GM12892 (cell line): ENCODE measurements at regions not wholly inside any gene's neighbourhood (a gene's known extent, or its start where the extent isn't known, plus 50 kb on each side); places are given as distances from the start of the nearest gene placed in this dataset.

Experiments used
- DNase-seq: peaks from one replicate; pipeline ENCODE4 v3.0.0; 2011; ENCODE audit not compliant: insufficient read length
- FAIRE-seq: peaks from 2 replicates; lab custom pipeline; 2011; peaks lifted over from hg19 to GRCh38; lab: Jason Lieb, UNC
- POLR2A ChIP-seq: IDR thresholded peaks from 2 replicates; pipeline ENCODE4 v1.6.1; 2011; ENCODE audit warnings: low read depth, low read length, control low read depth
- POLR2AphosphoS5 ChIP-seq: IDR thresholded peaks from 2 replicates; pipeline ENCODE4 v1.6.1; 2011; ENCODE audit warnings: low read depth, low read length, control low read depth
- TAF1 ChIP-seq: IDR thresholded peaks from 2 replicates; pipeline ENCODE4 v1.6.1; 2011; ENCODE audit warnings: low read depth, mild to moderate bottlenecking, control low read depth, low read length, borderline replicate concordance

DNA sequence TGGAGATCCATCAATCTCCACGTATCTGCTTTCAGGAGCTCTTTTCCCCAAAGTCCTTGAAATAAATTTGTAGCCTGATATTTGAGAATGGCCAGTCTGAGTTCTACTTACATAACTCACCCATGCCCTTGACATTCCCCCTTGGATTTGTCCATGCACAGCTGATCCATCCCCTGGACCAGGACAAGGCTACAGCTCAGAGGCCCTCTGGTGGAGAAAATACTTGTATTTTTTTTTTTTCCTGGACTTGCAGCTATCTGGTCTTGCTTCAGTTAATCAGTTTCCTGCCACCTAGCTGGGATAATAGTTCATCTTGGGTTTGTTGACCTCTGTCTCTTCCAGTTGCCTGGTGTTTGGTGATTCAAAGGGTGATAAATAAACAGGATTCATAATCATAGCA lies 467.6 kb downstream of the DHX35 start:
- no peak for TF ChIP-seq POLR2AphosphoS5
- no peak for TF ChIP-seq TAF1
- no peak for TF ChIP-seq POLR2A
- DNase-seq = no peak

DNA sequence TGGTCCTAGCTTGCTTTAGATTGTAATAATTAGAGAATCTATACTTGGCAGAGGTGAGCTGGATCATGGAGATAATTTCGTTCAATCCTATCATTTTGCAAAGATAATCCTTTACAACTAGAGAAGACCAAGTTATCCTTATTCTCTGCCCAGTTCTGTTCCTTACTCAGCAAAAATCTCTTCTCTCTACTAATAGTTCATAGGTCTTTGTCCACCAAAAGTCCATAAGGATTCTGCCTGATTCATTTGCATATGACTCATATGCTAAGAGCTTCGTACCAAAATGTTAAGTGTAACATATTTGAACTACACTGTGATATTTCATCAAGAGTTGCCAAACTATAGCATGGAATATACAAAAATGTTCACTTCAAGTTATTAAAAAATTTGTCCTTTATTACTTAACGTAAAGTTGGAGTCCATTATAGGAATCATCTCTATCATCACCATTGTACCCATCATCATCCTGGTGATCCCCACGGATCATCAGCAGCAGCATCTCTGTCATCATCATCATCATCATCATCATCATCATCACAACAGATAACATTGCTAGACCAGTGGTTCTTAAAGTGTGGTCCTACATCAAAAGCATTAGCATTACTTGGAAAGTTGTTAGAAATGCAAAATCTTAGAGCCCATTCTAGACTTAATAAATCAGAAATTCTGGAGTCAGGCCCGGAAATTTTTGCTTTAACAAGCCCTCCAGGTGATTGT lies 463.0 kb downstream of the DHX35 start:
- DNase-seq (no peak), FAIRE-seq (no peak)
- no peak for TF ChIP-seq POLR2AphosphoS5
- no peak for TF ChIP-seq TAF1
- no peak for TF ChIP-seq POLR2A

More for the DNA sequence above, 467.6 kb downstream of the DHX35 start:
- FAIRE-seq = no peak

DNA sequence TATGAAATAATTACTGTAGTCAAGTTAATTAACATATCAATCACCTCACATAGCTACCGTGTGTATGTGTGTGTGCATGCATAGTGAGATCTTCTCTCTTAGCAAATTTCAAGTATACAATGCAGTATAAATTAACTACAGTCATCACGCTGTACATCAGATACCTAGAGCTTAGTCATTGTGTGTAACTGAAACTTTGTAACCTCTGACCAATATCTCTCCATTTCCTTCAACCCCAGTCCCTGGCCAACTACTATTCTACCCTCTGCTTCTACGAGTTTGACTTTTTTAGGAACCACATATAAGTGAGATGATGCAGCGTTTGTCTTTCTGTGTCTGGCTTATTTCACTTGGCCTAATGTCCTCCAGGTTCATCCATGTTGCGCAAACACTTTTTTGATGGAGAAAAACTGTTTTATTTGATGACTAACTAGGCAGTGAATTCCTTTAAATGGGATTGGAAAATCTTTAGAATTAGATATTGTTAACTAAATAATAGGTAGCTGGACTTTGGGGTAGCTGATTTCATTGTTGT lies 459.5 kb downstream of the DHX35 start:
- DNase-seq (no peak), FAIRE-seq (no peak)
- TF ChIP-seq TAF1 (no peak), POLR2A (no peak), POLR2AphosphoS5 (no peak)

DNA sequence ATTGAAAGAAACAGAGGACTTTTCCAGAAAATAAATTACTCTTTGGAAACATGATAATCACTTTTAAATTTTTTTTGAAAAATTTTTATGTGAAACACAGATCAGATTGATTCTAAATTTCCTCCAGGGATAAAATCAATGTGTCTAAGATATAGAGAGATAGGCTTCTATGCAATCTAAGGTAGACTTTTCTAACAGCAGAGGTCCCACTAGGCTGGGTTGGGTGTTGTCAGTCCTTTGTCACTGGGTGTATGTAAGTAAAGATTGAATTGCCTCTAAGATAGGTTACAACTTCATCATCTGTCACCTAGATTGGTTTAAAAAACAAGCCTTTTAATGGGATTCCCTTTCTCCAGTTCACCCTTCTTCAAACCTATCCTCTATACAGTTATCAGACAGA lies 449.9 kb downstream of the DHX35 start:
- DNase-seq = no peak
- TF ChIP-seq POLR2AphosphoS5 (no peak), TAF1 (no peak), POLR2A (no peak)
- FAIRE-seq = no peak

DNA sequence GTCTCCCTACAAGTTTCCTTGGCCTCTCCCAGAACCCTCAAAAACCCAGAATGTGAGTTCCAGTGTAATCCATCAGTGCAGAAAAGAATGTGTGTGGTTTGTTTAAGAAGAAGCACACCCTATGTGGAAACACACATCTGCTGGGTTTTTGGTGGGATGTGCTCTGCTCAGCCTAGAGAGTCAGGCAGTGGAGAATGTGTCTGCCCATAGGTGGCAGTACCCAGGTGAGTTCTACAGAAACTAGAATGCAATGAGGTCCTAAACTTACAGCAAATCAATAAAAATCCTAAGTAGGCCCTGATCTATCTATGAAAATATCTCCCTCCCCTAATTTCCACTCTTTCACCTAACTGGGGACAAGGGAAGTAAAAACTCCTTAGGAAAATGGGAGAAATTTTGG lies 437.3 kb downstream of the DHX35 start:
- no peak for TF ChIP-seq TAF1
- TF ChIP-seq POLR2AphosphoS5 = no peak
- TF ChIP-seq POLR2A = no peak
- FAIRE-seq = no peak

DNA sequence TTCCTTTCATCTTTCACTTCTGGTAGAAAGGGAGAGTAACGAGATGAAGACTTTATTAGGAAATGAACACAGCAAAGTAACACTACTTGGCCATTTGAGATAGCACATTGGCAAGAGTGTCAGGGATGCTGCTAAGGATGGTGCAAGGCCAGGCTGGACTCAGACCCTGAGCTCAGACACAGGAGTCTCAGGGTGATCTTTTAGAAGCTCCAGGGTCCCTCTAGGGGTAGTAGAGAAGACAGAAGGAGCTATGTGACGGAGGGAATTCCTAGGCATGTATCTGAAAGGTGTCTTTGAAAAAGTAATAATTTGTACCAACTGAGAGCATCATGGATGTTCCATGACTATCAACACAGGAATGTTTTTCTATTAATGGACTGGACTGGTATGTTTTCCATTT lies 436.5 kb downstream of the DHX35 start:
- TF ChIP-seq POLR2AphosphoS5 (no peak), TAF1 (no peak), POLR2A (no peak)
- FAIRE-seq = no peak
- no peak for DNase-seq

More for the DNA sequence above, 437.3 kb downstream of the DHX35 start:
- no peak for DNase-seq

DNA sequence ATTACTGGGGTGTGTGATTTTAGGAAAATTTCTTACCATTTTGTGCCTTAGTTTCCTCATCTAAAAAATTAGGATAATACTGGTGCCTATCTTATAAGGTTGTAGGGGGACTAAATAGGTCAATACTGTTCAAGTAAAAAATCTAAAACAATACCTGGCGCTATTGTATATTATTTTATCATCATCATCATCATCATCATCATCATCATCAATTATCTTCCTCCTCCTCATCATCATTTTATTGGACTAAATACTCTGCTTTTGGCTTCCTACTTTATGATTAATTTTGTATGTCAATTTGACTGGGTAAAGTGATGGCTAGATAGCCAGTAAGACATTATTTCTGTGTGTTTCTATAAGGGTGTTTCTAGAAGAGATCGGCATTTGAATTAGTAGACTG lies 435.5 kb downstream of the DHX35 start:
- FAIRE-seq = no peak
- TF ChIP-seq TAF1 (no peak), POLR2AphosphoS5 (no peak), POLR2A (no peak)
- DNase-seq = no peak

DNA sequence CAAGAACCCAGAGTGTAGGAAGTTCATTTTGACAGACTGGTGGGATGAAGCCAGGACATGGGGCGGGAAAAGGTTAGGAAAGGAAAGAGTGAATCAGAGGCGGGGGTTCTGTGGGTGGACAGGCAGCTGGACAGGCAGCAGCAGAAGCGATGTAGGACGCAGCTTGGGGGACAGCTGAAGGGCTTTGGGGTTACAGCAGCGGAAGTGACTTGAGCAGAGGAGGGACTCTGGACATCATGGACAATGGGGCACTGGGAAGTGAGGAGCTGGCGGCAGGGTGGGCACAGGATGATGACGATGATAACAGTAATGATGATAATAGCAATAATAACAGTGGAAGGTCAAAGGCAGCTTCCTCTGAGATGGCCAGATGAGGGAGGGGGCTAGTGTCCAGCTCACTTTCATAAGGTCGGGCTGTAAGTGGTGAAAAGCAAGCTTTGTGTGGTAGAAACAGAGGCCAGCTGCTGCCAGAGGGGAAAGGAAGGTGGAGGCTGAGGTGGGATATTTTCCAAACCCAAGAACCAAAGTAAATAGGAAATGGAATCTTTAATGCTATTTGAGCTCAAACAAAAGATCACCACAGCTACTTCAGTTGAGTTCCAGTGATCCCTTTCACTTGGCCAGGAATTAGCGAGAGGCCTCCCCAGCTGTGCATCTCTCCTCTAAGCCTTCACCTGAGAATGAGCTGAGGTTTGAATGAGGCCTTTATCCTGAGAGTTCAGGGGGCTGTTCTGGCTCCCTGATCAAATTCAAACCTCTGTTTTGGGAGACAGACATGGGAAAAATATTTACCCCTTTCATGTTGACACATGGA lies 433.5 kb downstream of the DHX35 start:
- DNase-seq = no peak
- no peak for FAIRE-seq
- TF ChIP-seq POLR2A (no peak), TAF1 (no peak), POLR2AphosphoS5 (no peak)

DNA sequence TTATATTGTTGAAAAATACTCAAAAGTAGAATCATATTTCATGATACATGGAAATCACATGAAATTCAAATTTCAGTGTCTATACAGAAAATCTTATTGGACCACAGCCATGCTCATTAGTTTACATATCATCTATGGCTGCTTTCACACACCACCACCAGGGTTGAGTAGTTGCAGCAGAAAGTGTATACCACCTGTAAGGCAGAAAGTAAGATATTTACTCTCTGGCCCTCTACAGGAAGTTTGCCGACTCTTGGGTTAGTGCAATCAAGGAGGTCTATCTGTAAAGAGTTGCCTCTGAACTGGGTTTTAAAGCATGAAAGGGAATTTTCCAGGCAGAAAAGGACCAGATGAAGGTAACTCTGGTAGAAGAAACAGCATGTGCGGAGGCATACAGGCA lies 432.3 kb downstream of the DHX35 start:
- no peak for TF ChIP-seq TAF1
- TF ChIP-seq POLR2A = no peak
- TF ChIP-seq POLR2AphosphoS5 = no peak
- no peak for DNase-seq
- no peak for FAIRE-seq

DNA sequence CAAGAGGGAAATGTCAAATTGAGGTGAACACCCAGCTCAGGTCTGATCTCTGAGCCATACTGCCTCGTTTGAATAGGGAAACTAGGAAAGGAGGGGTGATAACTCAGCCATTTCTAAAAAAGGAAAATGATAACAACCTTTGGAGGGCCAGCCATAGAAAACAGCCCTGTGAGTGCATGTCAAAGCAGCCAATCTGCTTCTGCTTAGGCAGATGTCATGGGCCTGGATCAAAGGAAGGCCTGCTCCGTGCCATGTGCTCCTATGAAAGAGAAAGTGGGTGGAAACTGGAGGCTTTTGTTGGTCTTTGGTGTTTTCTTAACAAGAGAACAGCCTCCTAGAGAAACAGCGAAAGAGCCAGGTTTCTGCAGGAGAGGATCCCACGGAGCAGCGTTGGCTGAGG lies 428.0 kb downstream of the DHX35 start:
- TF ChIP-seq POLR2AphosphoS5 (no peak), TAF1 (no peak), POLR2A (no peak)
- DNase-seq = no peak
- no peak for FAIRE-seq

DNA sequence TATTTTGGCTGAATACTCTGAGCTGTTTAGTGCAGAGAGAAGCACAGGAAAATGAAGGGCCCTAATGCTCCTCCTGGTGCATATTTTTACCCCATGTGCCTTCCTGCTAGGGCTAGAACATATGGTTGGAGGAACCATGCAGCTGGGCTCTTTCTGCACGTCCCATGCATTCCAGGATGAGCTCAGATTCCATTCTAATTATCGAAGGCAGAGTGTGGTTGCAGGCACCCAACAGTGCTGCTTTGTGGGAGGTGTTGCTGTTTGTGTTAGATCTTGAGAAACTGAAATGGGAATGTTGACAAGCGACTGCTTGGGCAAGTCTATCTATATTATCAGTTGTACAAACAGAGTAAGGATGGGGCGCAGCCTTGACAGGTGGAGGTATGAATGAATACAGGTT lies 419.5 kb downstream of the DHX35 start:
- TF ChIP-seq POLR2AphosphoS5 = no peak
- TF ChIP-seq POLR2A = no peak
- TF ChIP-seq TAF1 = no peak
- DNase-seq (no peak), FAIRE-seq (no peak)

DNA sequence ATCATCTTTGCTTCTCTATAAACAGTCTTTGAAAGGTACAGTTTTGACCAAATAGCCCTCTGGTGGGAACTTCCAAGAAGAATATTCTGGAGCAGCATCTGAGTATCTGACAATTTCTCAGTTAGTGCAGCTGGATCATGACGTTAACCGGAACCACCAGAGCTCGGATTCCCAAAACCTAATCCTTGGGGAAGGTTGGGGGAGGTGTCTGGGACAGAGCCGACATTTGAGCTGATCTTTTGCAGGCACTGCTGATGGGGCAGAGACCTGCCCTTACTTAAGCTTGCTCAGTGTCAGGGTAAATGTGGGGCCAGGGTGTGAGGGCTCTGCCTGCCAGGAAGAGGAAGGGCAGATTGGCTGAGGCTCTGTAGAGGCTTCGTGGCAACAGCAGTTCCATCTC lies 416.6 kb downstream of the DHX35 start:
- FAIRE-seq (no peak), DNase-seq (no peak)
- TF ChIP-seq TAF1 (no peak), POLR2AphosphoS5 (no peak), POLR2A (no peak)
